HG03571 (cell line): ENCODE measurements at regions not wholly inside any gene's neighbourhood (a gene's known extent, or its start where the extent isn't known, plus 50 kb on each side); places are given as distances from the start of the nearest gene placed in this dataset.

Experiments used
- ATAC-seq: cut with Tn5 transposase; IDR thresholded peaks from one replicate; pipeline ENCODE4 v1.9.1; 2021; ENCODE audit not compliant: unreplicated experiment

- ATAC-seq = no peak
Observed at GRCh38 chr4:66636349-66636748, 909.0 kb downstream of the CENPC start.

DNA sequence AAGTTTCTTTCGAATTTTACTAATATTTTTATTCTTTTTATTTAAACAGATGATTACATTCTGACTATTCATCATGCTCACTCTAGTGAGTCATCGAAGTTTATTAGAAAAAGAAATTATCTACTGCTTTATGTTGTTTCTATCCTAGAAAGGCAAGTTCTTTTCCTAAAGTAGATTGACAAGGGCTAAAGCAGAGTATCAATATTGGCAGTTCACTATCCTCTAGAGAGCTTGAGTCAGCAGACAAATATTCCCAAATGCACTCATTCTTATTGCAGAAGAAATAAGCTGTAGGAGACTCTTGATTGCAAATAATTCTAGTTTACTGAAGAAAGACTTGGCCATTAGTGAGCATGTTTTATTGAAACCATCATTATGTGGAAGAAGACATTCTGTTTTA is 911.8 kb downstream of the CENPC start:
- no peak for ATAC-seq

GRCh38 chr4:66629927-66630326 is 915.4 kb downstream of the CENPC start:
- no peak for ATAC-seq

- no peak for ATAC-seq
Observed at GRCh38 chr4:66628146-66628545, 917.2 kb downstream of the CENPC start.

DNA sequence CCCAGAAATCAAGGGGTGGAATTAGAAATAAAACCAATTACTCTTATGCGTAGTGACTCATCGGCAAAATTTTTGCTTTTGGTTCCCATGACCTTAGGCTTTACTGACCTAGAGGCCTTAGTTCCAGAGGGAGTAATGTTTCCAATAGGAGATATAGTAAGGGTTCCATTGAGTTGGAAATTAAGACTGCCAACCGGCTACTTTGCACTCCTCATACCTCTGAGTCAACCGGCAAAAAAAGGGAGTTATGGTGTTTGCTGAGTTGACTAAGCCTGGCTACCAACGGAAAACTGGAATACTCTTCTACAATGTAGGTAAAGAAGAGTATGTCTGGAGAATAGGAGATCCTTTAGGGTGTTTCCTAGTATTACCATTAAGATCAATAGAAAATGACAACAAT is 919.8 kb downstream of the CENPC start:
- ATAC-seq = no peak

DNA sequence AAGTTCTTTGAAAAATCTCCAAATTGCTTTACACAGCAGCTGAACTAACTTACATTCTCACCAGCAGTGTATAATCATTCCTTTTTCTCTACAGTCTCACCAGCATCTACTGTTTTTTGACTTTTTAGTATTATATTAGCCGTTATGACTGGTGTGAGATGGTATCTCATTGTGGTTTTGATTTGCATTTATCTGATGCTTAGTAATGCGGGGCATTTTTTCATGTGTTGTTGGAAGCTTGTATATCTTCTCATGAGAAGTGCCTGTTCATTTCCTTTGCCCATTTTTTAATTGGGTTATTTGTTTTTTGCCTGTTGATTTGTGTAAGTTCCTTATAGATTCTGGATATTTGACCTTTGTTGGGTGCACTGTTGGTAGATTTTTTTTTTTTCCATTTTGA is 931.7 kb downstream of the CENPC start:
- no peak for ATAC-seq

DNA sequence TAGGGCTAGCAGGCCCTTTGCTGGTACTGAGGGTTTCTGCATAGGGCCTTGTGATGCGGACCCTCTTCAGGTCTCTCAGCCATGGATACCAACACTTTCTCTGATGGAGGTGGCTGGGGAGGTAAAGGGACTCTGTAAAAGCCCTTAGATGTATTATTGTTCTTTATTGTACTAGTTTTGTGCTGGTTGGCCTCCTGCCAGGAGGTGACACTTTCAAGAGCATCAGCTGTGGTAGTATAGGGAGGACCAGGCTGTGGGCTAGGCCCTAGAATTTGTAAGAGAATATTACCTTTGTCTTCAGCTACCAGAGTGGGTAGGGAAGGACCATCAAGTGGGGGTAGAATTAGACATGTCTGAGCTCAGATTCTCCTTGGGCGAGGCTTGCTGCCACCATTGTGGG is 936.3 kb downstream of the CENPC start:
- no peak for ATAC-seq

DNA sequence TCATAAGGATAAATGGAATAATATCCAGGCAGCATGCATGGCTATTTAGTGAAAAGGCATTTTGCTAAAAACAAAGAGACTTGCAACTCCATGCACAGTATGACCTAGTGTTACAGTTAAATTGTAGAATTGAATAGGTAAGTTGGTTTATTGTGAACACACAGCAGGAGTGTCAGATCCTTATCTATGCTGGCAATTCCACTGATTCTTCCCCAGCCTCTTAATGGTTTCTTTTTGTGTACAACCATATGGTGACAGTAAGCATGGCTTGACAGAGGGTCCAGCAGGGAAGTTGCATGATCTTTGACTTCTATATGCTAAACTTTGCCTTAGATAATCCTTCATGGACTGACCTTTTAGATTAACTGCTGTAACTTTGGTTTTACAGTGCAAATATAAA is 936.6 kb upstream of the EPHA5 start:
- ATAC-seq = no peak

- no peak for ATAC-seq
Observed at GRCh38 chr4:66606215-66606614, 935.9 kb upstream of the EPHA5 start.

- ATAC-seq = no peak
Observed at GRCh38 chr4:66604192-66604591, 933.9 kb upstream of the EPHA5 start.

DNA sequence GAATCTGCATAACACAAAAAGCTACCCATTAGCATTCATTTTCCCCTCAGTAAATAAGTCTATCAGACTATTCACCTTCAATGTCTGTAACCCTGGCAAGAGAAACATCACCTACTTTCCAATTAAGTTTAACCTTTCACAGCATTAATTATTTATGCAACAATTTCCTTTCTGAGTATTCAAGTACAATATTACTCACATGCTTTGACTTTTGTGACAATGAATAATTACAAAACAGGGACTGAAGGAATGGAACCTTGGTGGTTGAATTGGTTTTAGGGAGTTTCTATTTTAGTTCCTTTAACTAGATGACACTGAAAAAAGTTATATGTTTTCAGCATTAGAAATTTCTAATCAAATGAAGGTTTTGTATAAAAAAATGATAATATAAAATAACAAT is 932.3 kb upstream of the EPHA5 start:
- ATAC-seq = no peak

DNA sequence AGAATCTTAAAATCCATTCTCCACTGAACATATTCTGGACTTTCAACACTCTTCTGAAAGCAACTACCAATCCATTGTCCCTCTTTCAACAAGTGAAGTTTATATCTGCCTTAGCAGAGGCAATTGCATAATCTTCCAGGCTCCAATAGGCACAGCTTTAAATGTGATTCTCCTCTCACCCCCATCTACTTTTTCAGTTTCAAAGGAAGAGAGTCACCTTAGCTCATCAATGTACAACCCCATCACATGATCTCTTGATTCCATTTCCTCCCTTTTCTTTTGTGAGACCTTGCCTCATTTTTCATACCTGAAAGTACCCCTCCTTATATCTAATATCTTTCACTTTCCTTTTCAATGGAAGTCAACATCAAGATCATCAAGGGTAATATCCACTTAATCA is 921.7 kb upstream of the EPHA5 start:
- no peak for ATAC-seq

DNA sequence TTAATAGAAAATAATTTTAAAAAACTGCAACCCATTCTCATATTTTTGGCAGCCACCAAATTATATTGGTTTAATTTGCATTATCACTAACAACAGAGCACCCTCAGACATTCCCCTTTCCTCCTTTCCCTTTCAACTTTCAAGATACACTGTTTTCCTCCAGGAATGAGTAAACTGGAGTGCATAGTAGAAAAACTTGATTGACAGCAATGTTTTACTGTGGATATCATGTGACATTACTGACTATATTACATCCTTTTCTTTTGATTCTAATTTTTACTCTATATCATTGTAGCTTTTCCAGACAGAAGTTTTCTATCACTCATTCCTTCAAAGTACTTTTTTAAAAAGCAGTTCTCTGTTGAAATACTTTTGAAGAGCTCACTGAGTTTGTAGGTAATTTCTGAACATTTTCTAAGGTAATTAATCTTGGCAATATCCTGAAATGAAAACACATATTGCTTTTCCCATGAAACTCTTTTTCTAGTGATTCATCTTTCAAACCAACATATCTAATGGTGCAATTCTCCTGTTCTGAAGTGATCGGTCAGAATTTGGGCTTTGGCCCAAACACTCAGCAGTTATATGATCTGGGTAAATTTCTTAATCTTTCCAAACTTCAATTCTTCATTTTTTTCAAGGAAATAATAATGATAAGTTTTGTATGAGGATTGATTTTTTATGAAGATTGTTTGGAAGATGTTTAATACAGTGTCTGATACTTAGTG is 920.4 kb upstream of the EPHA5 start:
- no peak for ATAC-seq

GRCh38 chr4:66589183-66589582 is 918.9 kb upstream of the EPHA5 start:
- ATAC-seq = no peak

DNA sequence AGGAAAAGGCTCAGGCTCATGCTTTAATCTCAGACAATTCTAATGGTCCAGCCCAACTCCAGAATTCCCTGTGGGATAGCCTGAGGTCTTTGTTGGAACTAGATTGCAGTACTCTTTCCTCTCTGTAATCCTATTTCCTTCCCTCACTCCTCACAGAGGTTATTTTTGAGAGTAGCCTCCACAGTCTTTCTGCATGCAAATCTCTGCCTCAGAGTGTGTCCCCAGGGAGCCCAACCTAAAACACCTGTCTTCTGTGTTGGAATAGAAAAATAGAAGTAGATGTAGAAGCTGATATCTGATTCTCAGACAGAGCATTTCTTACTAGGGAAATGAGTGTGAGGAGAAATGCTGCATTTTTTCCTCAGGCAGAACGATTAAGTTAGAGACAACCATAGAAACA is 915.5 kb upstream of the EPHA5 start:
- no peak for ATAC-seq

GRCh38 chr4:66577922-66578321 is 907.6 kb upstream of the EPHA5 start:
- ATAC-seq = no peak

- ATAC-seq = no peak
Observed at GRCh38 chr4:66575008-66575696, 904.9 kb upstream of the EPHA5 start.

DNA sequence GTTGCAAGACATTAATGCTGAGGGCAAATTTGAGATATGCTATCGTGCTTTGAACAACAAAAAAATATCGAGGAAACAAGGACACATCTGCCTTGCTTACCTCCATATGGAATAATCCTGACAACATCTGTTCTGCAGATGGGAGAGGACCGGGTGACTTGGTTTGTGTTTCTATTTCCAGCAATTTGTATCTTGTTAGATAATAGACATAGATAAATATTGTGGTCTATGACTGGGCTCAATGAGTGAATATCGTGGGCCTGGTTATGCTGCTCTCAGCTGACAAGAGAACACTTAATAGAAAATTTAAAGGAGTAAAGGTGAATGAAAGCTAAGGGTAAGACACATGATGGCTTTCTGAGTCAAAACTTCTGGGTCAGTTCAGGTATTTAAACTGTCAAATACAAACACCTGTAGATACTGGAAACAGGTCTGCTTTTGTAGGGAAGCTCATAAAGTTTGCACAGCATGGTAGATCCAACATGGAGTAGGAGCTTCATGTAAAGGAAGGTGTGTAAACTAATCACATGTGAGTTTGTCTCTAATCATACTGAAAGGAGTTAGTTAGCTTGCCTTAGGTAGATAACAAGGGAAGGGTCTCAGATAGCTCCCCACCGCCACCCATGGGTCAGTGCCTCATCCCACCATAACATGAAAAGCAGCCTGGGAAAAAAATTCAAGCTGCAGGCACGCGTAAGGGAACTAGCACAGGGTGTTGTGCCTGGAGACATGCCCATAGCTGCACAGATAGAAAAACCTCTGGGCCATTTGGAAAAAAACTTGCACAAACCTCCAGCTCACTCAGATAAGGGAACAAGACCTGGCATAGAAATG is 904.1 kb upstream of the EPHA5 start:
- no peak for ATAC-seq

- no peak for ATAC-seq
Observed at GRCh38 chr4:66572949-66573348, 902.7 kb upstream of the EPHA5 start.

GRCh38 chr4:66571145-66571695 is 900.9 kb upstream of the EPHA5 start:
- ATAC-seq = no peak

GRCh38 chr4:66569228-66569627 is 898.9 kb upstream of the EPHA5 start:
- no peak for ATAC-seq

GRCh38 chr4:66568431-66568830 is 898.1 kb upstream of the EPHA5 start:
- ATAC-seq = no peak
